ENCODE measurements at regions not wholly inside any gene's neighbourhood (a gene's known extent, or its start where the extent isn't known, plus 50 kb on each side); places are given as distances from the start of the nearest gene placed in this dataset.

GRCh38 chr1:164006621-164007020, 552.4 kb upstream of the PBX1 start:
- TF ChIP-seq, protein P1, sequence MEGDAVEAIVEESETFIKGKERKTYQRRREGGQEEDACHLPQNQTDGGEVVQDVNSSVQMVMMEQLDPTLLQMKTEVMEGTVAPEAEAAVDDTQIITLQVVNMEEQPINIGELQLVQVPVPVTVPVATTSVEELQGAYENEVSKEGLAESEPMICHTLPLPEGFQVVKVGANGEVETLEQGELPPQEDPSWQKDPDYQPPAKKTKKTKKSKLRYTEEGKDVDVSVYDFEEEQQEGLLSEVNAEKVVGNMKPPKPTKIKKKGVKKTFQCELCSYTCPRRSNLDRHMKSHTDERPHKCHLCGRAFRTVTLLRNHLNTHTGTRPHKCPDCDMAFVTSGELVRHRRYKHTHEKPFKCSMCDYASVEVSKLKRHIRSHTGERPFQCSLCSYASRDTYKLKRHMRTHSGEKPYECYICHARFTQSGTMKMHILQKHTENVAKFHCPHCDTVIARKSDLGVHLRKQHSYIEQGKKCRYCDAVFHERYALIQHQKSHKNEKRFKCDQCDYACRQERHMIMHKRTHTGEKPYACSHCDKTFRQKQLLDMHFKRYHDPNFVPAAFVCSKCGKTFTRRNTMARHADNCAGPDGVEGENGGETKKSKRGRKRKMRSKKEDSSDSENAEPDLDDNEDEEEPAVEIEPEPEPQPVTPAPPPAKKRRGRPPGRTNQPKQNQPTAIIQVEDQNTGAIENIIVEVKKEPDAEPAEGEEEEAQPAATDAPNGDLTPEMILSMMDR (IDR thresholded peaks at IDR 0.05), result no peak
- no peak for TF ChIP-seq POLR2A (IDR thresholded peaks at IDR 0.05)
- TF ChIP-seq EP300 (IDR thresholded peaks at IDR 0.05), result no peak
